PC-9 (cell line): ENCODE measurements at regions not wholly inside any gene's neighbourhood (a gene's known extent, or its start where the extent isn't known, plus 50 kb on each side); places are given as distances from the start of the nearest gene placed in this dataset.
"Not testable (repeated sequence)": the region's sequence is repeated elsewhere in the genome, so short reads cannot be mapped to it uniquely, and the experiment has no call there.

Source experiments
- BruUV-seq: library from RNA; stranded (reverse); fragments of 400-500 nt; replicated peaks from 2 replicates; lab custom pipeline; 2021; lab: Mats Ljungman, UMichigan
- CTCF ChIA-PET: fragments of 300-600 bp; sonication (Branson Sonifier 250); formaldehyde crosslinking; loops from one replicate; lab custom pipeline; 2022; ENCODE audit warnings: antibody characterized with exemption; lab: Charles Lee
- POLR2A ChIA-PET: fragments of 300-600 bp; sonication (Branson Sonifier 250); formaldehyde crosslinking; loops from one replicate; lab custom pipeline; 2022; ENCODE audit warnings: antibody characterized with exemption; ENCODE audit not compliant: unreplicated experiment; lab: Charles Lee
- DNase-seq, 2 experiments: peaks; one replicate each; pipeline versions ENCODE4 v3.0.0 to v3.0.0-alpha.2; 2015 to 2022; ENCODE audit warnings: mixed read lengths in 1 of 2
- H2AFZ ChIP-seq: fragments of 200-600 bp; sonication (generic); 2 replicates; pipeline ENCODE4 v1.8.1; 2017; ENCODE audit warnings: antibody characterized with exemption
- H3F3A ChIP-seq: fragments of 200-600 bp; sonication (generic); 2 replicates; pipeline ENCODE4 v1.8.1; 2017; ENCODE audit warnings: antibody characterized with exemption, mild to moderate bottlenecking, low read depth; ENCODE audit not compliant: insufficient read depth
- H3K27ac ChIP-seq: fragments of 200-600 bp; sonication (generic); 2 replicates; pipeline ENCODE4 v1.6.1; 2016; ENCODE audit warnings: mixed run types
- H3K27me3 ChIP-seq: fragments of 200-600 bp; sonication (generic); 2 replicates; pipeline ENCODE4 v1.6.1; 2016; ENCODE audit warnings: low read depth, mixed run types; ENCODE audit not compliant: insufficient read depth
- H3K36me3 ChIP-seq: fragments of 200-600 bp; sonication (generic); 2 replicates; pipeline ENCODE4 v1.6.1; 2016; ENCODE audit warnings: low read depth, mixed run types
- H3K4me1 ChIP-seq: fragments of 200-600 bp; sonication (generic); replicated peaks from 2 replicates; pipeline ENCODE4 v1.6.1; 2016; ENCODE audit warnings: mixed run types; ENCODE audit not compliant: insufficient read depth
- H3K4me2 ChIP-seq: fragments of 200-600 bp; sonication (generic); 2 replicates; pipeline ENCODE4 v1.6.1; 2017; ENCODE audit warnings: mixed run types
- H3K4me3 ChIP-seq: fragments of 200-600 bp; sonication (generic); 2 replicates; pipeline ENCODE4 v1.6.1; 2016; ENCODE audit warnings: mixed run types
- H3K79me2 ChIP-seq: fragments of 200-600 bp; sonication (generic); 2 replicates; pipeline ENCODE4 v1.6.1; 2017; ENCODE audit warnings: low read depth, mixed run types
- H3K9me2 ChIP-seq: fragments of 200-600 bp; sonication (generic); 2 replicates; pipeline ENCODE4 v1.8.1; 2017; ENCODE audit warnings: mild to moderate bottlenecking; ENCODE audit not compliant: insufficient read depth
- H3K9me3 ChIP-seq: fragments of 200-600 bp; sonication (generic); 2 replicates; pipeline ENCODE4 v1.8.1; 2016; ENCODE audit warnings: low read depth; ENCODE audit not compliant: insufficient read depth
- H4K20me1 ChIP-seq: fragments of 200-600 bp; sonication (generic); 2 replicates; pipeline ENCODE4 v1.8.1; 2017; ENCODE audit not compliant: insufficient read depth
- CTCF ChIP-seq: fragments of 200-600 bp; sonication (generic); conservative IDR thresholded peaks from 2 replicates; pipeline ENCODE4 v1.6.1; 2017; ENCODE audit warnings: mixed run types, antibody characterized with exemption, mild to moderate bottlenecking, moderate library complexity
- EZH2 ChIP-seq: fragments of 200-600 bp; sonication (generic); IDR thresholded peaks from 2 replicates; pipeline ENCODE4 v1.8.0; 2017; ENCODE audit warnings: antibody characterized with exemption, low read depth
- intact Hi-C: fragments of 100-400 bp; cut with micrococcal nuclease; formaldehyde crosslinking; loops from one replicate; pipeline ENCODE4 v1.10.0; 2022; ENCODE audit not compliant: unreplicated experiment

- POLR2A ChIA-PET: not testable (repeated sequence)
Measured at GRCh38 chr6:71007298-71007697, 50.4 kb upstream of the B3GAT2 start.

GRCh38 chr6:71011871-71012371 is 55.1 kb upstream of the B3GAT2 start:
- ChIA-PET POLR2A (interaction anchor here (0.7 kb wide), 1 partner anchor 791 kb away, joined by 4 read pairs; no protein-coding TSS in a partner anchor), CTCF (interaction anchor here (0.6 to 0.7 kb wide), 3 partner anchors 31 to 717 kb away, joined by 3 to 8 read pairs (median 5); no protein-coding TSS in a partner anchor)
- no TSS peak for BruUV-seq
- no peaks in the 10 kb centered on the region for H3K36me3 ChIP-seq
- no peak overlapping the region for H3K4me3 ChIP-seq
- no peak overlapping the region for H3K27ac ChIP-seq
- H3F3A ChIP-seq: no peaks in the 10 kb centered on the region
- intact Hi-C loops: loop anchor here (2.0 to 10.0 kb wide), 5 partner anchors 127 to 791 kb away; no protein-coding TSS in a partner anchor
- no peak for DNase-seq
- no peaks in the 10 kb centered on the region for H3K79me2 ChIP-seq
- H3K27me3 ChIP-seq: no peaks in the 10 kb centered on the region
- no peaks in the 10 kb centered on the region for H3K4me1 ChIP-seq
- H3K9me3 ChIP-seq: no peaks in the 10 kb centered on the region
- no peaks in the 10 kb centered on the region for H4K20me1 ChIP-seq
- no peaks in the 10 kb centered on the region for H3K9me2 ChIP-seq
- TF ChIP-seq EZH2: no peak
- no peak overlapping the region for H3K4me2 ChIP-seq
- H2AFZ ChIP-seq: no peak overlapping the region

More at GRCh38 chr6:71007298-71007697, 50.4 kb upstream of the B3GAT2 start:
- H3K4me1 ChIP-seq, H3K27me3 ChIP-seq, H3K79me2 ChIP-seq, H3K9me3 ChIP-seq, intact Hi-C loops, H3K9me2 ChIP-seq, H3K36me3 ChIP-seq, H3K4me3 ChIP-seq, BruUV-seq, H3F3A ChIP-seq, DNase-seq, H4K20me1 ChIP-seq, H2AFZ ChIP-seq, H3K4me2 ChIP-seq, CTCF ChIA-PET, H3K27ac ChIP-seq: not testable (repeated sequence)

- H3K4me2 ChIP-seq: no peak overlapping the region
- intact Hi-C loops: loop anchor here (1.0 to 10.0 kb wide), 6 partner anchors 128 to 792 kb away; no protein-coding TSS in a partner anchor
- CTCF ChIA-PET: interaction anchor here (0.7 kb wide), 1 partner anchor 198 kb away, joined by 3 read pairs; no protein-coding TSS in a partner anchor
- H3K79me2 ChIP-seq: no peaks in the 10 kb centered on the region
- no peaks in the 10 kb centered on the region for H3F3A ChIP-seq
- H3K27me3 ChIP-seq: no peaks in the 10 kb centered on the region
- TF ChIP-seq EZH2 (no peak), CTCF (peak; percentile 86)
- no peak overlapping the region for H3K27ac ChIP-seq
- no peaks in the 10 kb centered on the region for H3K4me1 ChIP-seq
- no peaks in the 10 kb centered on the region for H4K20me1 ChIP-seq
- no peaks in the 10 kb centered on the region for H3K36me3 ChIP-seq
- no peak overlapping the region for H3K4me3 ChIP-seq
- POLR2A ChIA-PET: no interaction called here
- DNase-seq: peak in 1 of 2 experiments; percentile 14
- BruUV-seq: no TSS peak
- H3K9me2 ChIP-seq: no peaks in the 10 kb centered on the region
- no peaks in the 10 kb centered on the region for H3K9me3 ChIP-seq
- no peak overlapping the region for H2AFZ ChIP-seq
Measured at GRCh38 chr6:71012866-71013469, 56.1 kb upstream of the B3GAT2 start.

- Histone ChIP-seq H3K9me2 (no peaks in the 10 kb centered on the region), H3K27me3 (no peaks in the 10 kb centered on the region), H2AFZ (no peak overlapping the region), H3K4me1 (no peaks in the 10 kb centered on the region), H3K4me3 (no peak overlapping the region), H3K79me2 (no peaks in the 10 kb centered on the region), H3K27ac (no peak overlapping the region), H4K20me1 (no peaks in the 10 kb centered on the region), H3K4me2 (no peak overlapping the region), H3K9me3 (no peaks in the 10 kb centered on the region), H3K36me3 (no peaks in the 10 kb centered on the region), H3F3A (no peaks in the 10 kb centered on the region)
- intact Hi-C loops: loop anchor here (10.0 kb wide), 1 partner anchor 131 kb away; no protein-coding TSS in a partner anchor
- ChIA-PET POLR2A (no interaction called here), CTCF (no interaction called here)
- no TSS peak for BruUV-seq
- DNase-seq: no peak
- no peak for TF ChIP-seq CTCF
- no peak for TF ChIP-seq EZH2
Measured at GRCh38 chr6:71015392-71015791, 58.5 kb upstream of the B3GAT2 start.
